IMR-90 (cell line): ENCODE measurements at regions not wholly inside any gene's neighbourhood (a gene's known extent, or its start where the extent isn't known, plus 50 kb on each side); places are given as distances from the start of the nearest gene placed in this dataset.

Experiments used
- ATAC-seq: fragments of 200-7000 bp; cut with Tn5 transposase; 2 replicates; pipeline ENCODE4 v1.9.1; 2020; ENCODE audit warnings: low read depth, mild to moderate bottlenecking, moderate library complexity
- BruUV-seq: library from RNA; stranded (reverse); fragments of 400-500 nt; replicated peaks from 2 replicates; lab custom pipeline; 2021; lab: Mats Ljungman, UMichigan
- CTCF ChIA-PET: fragments of 300-600 bp; formaldehyde crosslinking; extraction: SDS; loops from one replicate; lab custom pipeline; 2021; ENCODE audit warnings: antibody characterized with exemption; lab: Yijun Ruan, JAX
- POLR2A ChIA-PET: fragments of 300-600 bp; sonication (Branson Sonifier 250); formaldehyde crosslinking; loops from one replicate; lab custom pipeline; 2022; ENCODE audit warnings: antibody characterized with exemption; ENCODE audit not compliant: unreplicated experiment; lab: Charles Lee
- DNase-seq: peaks from one replicate; pipeline ENCODE4 v3.0.0; 2013
- H2AFZ ChIP-seq: replicated peaks from 2 replicates; pipeline ENCODE3; 2013; ENCODE audit warnings: low read length, mild to moderate bottlenecking; ENCODE audit not compliant: poor library complexity
- H2AK5ac ChIP-seq: 2 replicates; pipeline ENCODE4 v1.6.1; 2013; ENCODE audit warnings: low read depth, low read length, inconsistent platforms
- H2AK9ac ChIP-seq: replicated peaks from 2 replicates; pipeline ENCODE3; 2013; ENCODE audit warnings: mild to moderate bottlenecking, low read depth, low read length, moderate library complexity; ENCODE audit not compliant: poor library complexity
- H2BK120ac ChIP-seq: 2 replicates; pipeline ENCODE4 v1.6.1; 2013; ENCODE audit warnings: low read depth, low read length, inconsistent platforms
- H2BK15ac ChIP-seq: 3 replicates; pipeline ENCODE4 v1.6.1; 2013; ENCODE audit warnings: low read depth, low read length, inconsistent platforms
- H2BK20ac ChIP-seq: 2 replicates; pipeline ENCODE4 v1.6.1; 2013; ENCODE audit warnings: low read depth, mild to moderate bottlenecking, inconsistent platforms, low read length, moderate library complexity
- H2BK5ac ChIP-seq: 2 replicates; pipeline ENCODE4 v1.6.1; 2013; ENCODE audit warnings: mild to moderate bottlenecking, low read depth, low read length, inconsistent platforms; ENCODE audit not compliant: poor library complexity, severe bottlenecking
- H3K14ac ChIP-seq: replicated peaks from 2 replicates; pipeline ENCODE4 v1.6.1; 2013; ENCODE audit warnings: low read depth, low read length, inconsistent platforms
- H3K18ac ChIP-seq: 2 replicates; pipeline ENCODE4 v1.6.1; 2013; ENCODE audit warnings: low read depth, low read length, control low read depth
- H3K23ac ChIP-seq: 2 replicates; pipeline ENCODE4 v1.6.1; 2013; ENCODE audit warnings: low read depth, low read length, inconsistent platforms
- H3K27ac ChIP-seq: 2 replicates; pipeline ENCODE4 v1.5.1; 2013; ENCODE audit warnings: mild to moderate bottlenecking, control low read depth, low read length; ENCODE audit not compliant: insufficient read depth
- H3K27me3 ChIP-seq: 2 replicates; pipeline ENCODE4 v1.6.1; 2013; ENCODE audit warnings: low read length; ENCODE audit not compliant: control insufficient read depth, insufficient read depth
- H3K36me3 ChIP-seq: 2 replicates; pipeline ENCODE4 v1.6.1; 2013; ENCODE audit warnings: low read length, mixed read lengths; ENCODE audit not compliant: control insufficient read depth, insufficient read depth
- H3K4ac ChIP-seq: 2 replicates; pipeline ENCODE4 v1.6.1; 2013; ENCODE audit warnings: low read depth, low read length, inconsistent platforms
- H3K4me1 ChIP-seq: 2 replicates; pipeline ENCODE4 v1.6.1; 2013; ENCODE audit warnings: low read length, mixed read lengths; ENCODE audit not compliant: control insufficient read depth, insufficient read depth
- H3K4me2 ChIP-seq: 2 replicates; pipeline ENCODE4 v1.6.1; 2013; ENCODE audit warnings: low read depth, mild to moderate bottlenecking, control low read depth, low read length, moderate library complexity
- H3K4me3 ChIP-seq: 2 replicates; pipeline ENCODE4 v1.5.1; 2013; ENCODE audit warnings: low read depth, mild to moderate bottlenecking, control low read depth, low read length, moderate library complexity; ENCODE audit not compliant: insufficient read depth
- H3K56ac ChIP-seq: 2 replicates; pipeline ENCODE4 v1.6.1; 2013; ENCODE audit warnings: low read length, inconsistent platforms; ENCODE audit not compliant: insufficient read depth; ENCODE audit errors: extremely low read depth
- H3K79me1 ChIP-seq, 2 experiments: 2 replicates each; pipeline ENCODE4 v1.6.1; 2013; ENCODE audit warnings: low read length in 2 of 2, inconsistent platforms in 1 of 2, low read depth in 1 of 2
- H3K9ac ChIP-seq: 2 replicates; pipeline ENCODE4 v1.6.1; 2013; ENCODE audit warnings: low read depth, low read length, control low read depth
- H3K9me1 ChIP-seq: 2 replicates; pipeline ENCODE4 v1.6.1; 2013; ENCODE audit warnings: low read length, inconsistent platforms; ENCODE audit not compliant: insufficient read depth
- H3K9me3 ChIP-seq: 2 replicates; pipeline ENCODE4 v1.6.1; 2013; ENCODE audit warnings: low read length; ENCODE audit not compliant: control insufficient read depth, insufficient read depth
- H4K20me1 ChIP-seq: 2 replicates; pipeline ENCODE4 v1.6.1; 2013; ENCODE audit warnings: low read length, inconsistent platforms; ENCODE audit not compliant: insufficient read depth
- H4K5ac ChIP-seq: 2 replicates; pipeline ENCODE4 v1.6.1; 2013; ENCODE audit warnings: mild to moderate bottlenecking, low read depth, low read length, control low read depth
- H4K8ac ChIP-seq, 2 experiments: 2 replicates each; pipeline ENCODE4 v1.6.1; 2013; ENCODE audit warnings: low read depth in 2 of 2, low read length in 2 of 2, control low read depth in 1 of 2, inconsistent platforms in 1 of 2
- H4K91ac ChIP-seq: 2 replicates; pipeline ENCODE4 v1.6.1; 2013; ENCODE audit warnings: low read depth, low read length, inconsistent platforms; ENCODE audit not compliant: insufficient read depth
- CHD1 ChIP-seq: IDR thresholded peaks from 2 replicates; pipeline ENCODE4 v1.6.1; 2012; ENCODE audit warnings: low read depth, low read length, improper control_type of control experiment
- WGBS, 2 experiments: methylation state at CpG; one replicate each; pipeline versions ENCODE4 v1.1.5 to v1.1.7; 2013; ENCODE audit warnings: missing lambda C conversion rate in 2 of 2; ENCODE audit not compliant: insufficient read length in 1 of 2; ENCODE audit errors: extremely low coverage in 2 of 2; 5-methylcytosine and 5-hydroxymethylcytosine counted together
- dilution Hi-C: fragments of 300-500 bp; cut with HindIII; formaldehyde crosslinking; loops from one replicate; pipeline ENCODE4 v1.14.3; 2018; ENCODE audit warnings: low sequenced_read_pairs; ENCODE audit not compliant: unreplicated experiment
- in situ Hi-C: fragments of 300-500 bp; cut with MboI; formaldehyde crosslinking; loops from 3 replicates; pipeline ENCODE4 v1.14.3; 2019; ENCODE audit warnings: low sequenced_read_pairs, inconsistent platforms, mixed read lengths
- intact Hi-C: fragments of 100-400 bp; cut with micrococcal nuclease; formaldehyde crosslinking; loops from 2 replicates; pipeline ENCODE4 v1.10.0; 2022

- H2AFZ ChIP-seq, result no peak overlapping the region
- no peak overlapping the region for H2BK15ac ChIP-seq
- H2AK9ac ChIP-seq, result no peak overlapping the region
- H3K4ac ChIP-seq, result no peak overlapping the region
- ChIA-PET POLR2A (no interaction called here), CTCF (no interaction called here)
- H2AK5ac ChIP-seq, result no peak overlapping the region
- no peak overlapping the region for H2BK20ac ChIP-seq
- no peak overlapping the region for H4K5ac ChIP-seq
- no peak overlapping the region for H3K14ac ChIP-seq
- H4K8ac ChIP-seq, result no peak overlapping the region
- TF ChIP-seq CHD1, result no peak
- dilution Hi-C loops, result no loop called here
- no TSS peak for BruUV-seq
- no peaks in the 10 kb centered on the region for H3K9me1 ChIP-seq
- H4K91ac ChIP-seq, result no peak overlapping the region
- H2BK120ac ChIP-seq, result no peak overlapping the region
- DNase-seq (no peak), ATAC-seq (no peak)
- no peak overlapping the region for H3K4me2 ChIP-seq
- no peaks in the 10 kb centered on the region for H3K79me1 ChIP-seq
- H3K56ac ChIP-seq, result no peak overlapping the region
- peaks cover 5% of the 10 kb centered on the region for H3K4me1 ChIP-seq
- H3K9me3 ChIP-seq, result no peaks in the 10 kb centered on the region
- H3K36me3 ChIP-seq, result no peaks in the 10 kb centered on the region
- H3K27ac ChIP-seq, result no peak overlapping the region
- H2BK5ac ChIP-seq, result no peak overlapping the region
- intact Hi-C loops, result loop anchor here (5.0 kb wide), 1 partner anchor 48 kb away; no protein-coding TSS in a partner anchor
- H3K9ac ChIP-seq, result no peak overlapping the region
- no peak overlapping the region for H3K18ac ChIP-seq
- H3K4me3 ChIP-seq, result no peak overlapping the region
- H4K20me1 ChIP-seq, result no peaks in the 10 kb centered on the region
- H3K27me3 ChIP-seq, result no peaks in the 10 kb centered on the region
- H3K23ac ChIP-seq, result no peak overlapping the region
- in situ Hi-C loops, result no loop called here
- no CpG with 5 or more reads among the region's 3 CpGs for WGBS, 2 experiments
Observed at GRCh38 chr11:110019675-110020074, 73.5 kb upstream of the ZC3H12C start.
